SK-N-MC (cell line): ENCODE measurements at regions not wholly inside any gene's neighbourhood (a gene's known extent, or its start where the extent isn't known, plus 50 kb on each side); places are given as distances from the start of the nearest gene placed in this dataset.

Experiments
- DNase-seq: peaks from one replicate; pipeline ENCODE4 v3.0.0-alpha.2; 2011; ENCODE audit warnings: low read depth, low spot score
- H3K27ac ChIP-seq: fragments of 200-600 bp; sonication (generic); 2 replicates; pipeline ENCODE4 v1.5.1; 2016; ENCODE audit warnings: mixed run types
- H3K36me3 ChIP-seq: fragments of 200-600 bp; sonication (generic); 2 replicates; pipeline ENCODE4 v1.6.1; 2017; ENCODE audit warnings: antibody characterized with exemption, low read length, mixed read lengths; ENCODE audit not compliant: insufficient read depth
- H3K4me3 ChIP-seq: fragments of 200-600 bp; sonication (generic); 2 replicates; pipeline ENCODE4 v1.5.1; 2016
- H3K9ac ChIP-seq: fragments of 200-600 bp; sonication (generic); 2 replicates; pipeline ENCODE4 v1.8.0; 2017; ENCODE audit warnings: mixed run types, mixed read lengths; ENCODE audit not compliant: insufficient read length
- H3K9me3 ChIP-seq: fragments of 200-600 bp; sonication (generic); 2 replicates; pipeline ENCODE4 v1.6.1; 2017; ENCODE audit warnings: low read depth, mild to moderate bottlenecking, antibody characterized with exemption, low read length, moderate library complexity, mixed read lengths
- EZH2 ChIP-seq: fragments of 200-600 bp; sonication (generic); IDR thresholded peaks from one replicate; pipeline ENCODE4 v1.6.1; 2017; ENCODE audit warnings: antibody characterized with exemption
- FOXP2 ChIP-seq: optimal IDR thresholded peaks from 2 replicates; pipeline ENCODE3; 2011; ENCODE audit warnings: mild to moderate bottlenecking, moderate library complexity; ENCODE audit not compliant: insufficient read depth; ENCODE audit errors: extremely low read length, control extremely low read depth
- POLR2AphosphoS5 ChIP-seq: IDR thresholded peaks from 2 replicates; pipeline ENCODE4 v1.6.1; 2012; ENCODE audit warnings: mild to moderate bottlenecking, low read depth, low read length, borderline replicate concordance

DNA sequence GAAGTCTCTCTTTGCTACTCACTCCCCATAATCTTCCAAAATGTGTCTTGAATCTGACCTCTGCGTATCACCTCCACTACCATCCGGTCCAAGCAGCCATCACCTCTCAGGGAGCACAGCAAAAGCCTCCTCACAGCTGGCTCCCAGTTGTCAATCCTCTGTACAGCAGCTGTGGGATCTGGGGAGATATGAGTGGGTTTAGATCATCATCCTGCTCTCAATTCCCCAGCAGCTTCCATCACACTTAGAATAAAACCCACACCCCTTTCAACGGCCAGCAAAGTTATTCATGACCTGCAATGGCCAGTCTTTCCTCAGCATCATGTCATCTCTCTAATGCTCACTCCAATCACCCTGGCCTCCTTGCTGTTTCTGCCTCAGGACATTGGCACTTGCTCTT lies 261.6 kb downstream of the PAX3 start:
- no peak overlapping the region for H3K4me3 ChIP-seq
- H3K27ac ChIP-seq: no peak overlapping the region
- no peak for DNase-seq
- no peaks in the 10 kb centered on the region for H3K9me3 ChIP-seq
- TF ChIP-seq EZH2 (no peak), POLR2AphosphoS5 (no peak), FOXP2 (no peak)
- no peaks in the 10 kb centered on the region for H3K36me3 ChIP-seq
- no peak overlapping the region for H3K9ac ChIP-seq

- no peak for DNase-seq
- no peak overlapping the region for H3K4me3 ChIP-seq
- no peaks in the 10 kb centered on the region for H3K9me3 ChIP-seq
- H3K36me3 ChIP-seq: no peaks in the 10 kb centered on the region
- no peak overlapping the region for H3K27ac ChIP-seq
- TF ChIP-seq EZH2 (no peak), FOXP2 (no peak), POLR2AphosphoS5 (no peak)
- H3K9ac ChIP-seq: no peak overlapping the region
Observed at GRCh38 chr2:222034058-222034457, 264.7 kb downstream of the PAX3 start.

DNA sequence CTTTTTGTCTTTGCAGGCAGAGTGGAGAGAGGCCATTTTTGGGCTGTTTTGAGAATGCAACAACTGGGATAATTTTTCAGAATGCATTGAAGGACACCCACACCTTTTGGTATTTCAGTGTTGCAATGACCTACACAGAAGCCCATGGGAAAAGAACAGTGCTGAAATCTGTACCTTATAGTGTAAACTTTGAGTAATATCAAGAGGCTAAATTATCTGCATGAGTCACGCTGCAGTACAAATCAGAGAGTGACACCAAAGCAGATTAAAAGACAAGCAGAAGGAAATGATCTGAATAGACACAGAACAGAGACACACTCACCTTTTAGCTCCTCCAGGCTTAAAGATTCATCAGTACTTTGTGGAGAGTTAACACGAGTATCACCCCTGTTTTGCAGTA lies 265.3 kb downstream of the PAX3 start:
- DNase-seq: no peak
- no peak for TF ChIP-seq POLR2AphosphoS5
- TF ChIP-seq EZH2: no peak
- TF ChIP-seq FOXP2: no peak
- no peak overlapping the region for H3K4me3 ChIP-seq
- H3K9me3 ChIP-seq: no peaks in the 10 kb centered on the region
- no peak overlapping the region for H3K9ac ChIP-seq
- H3K27ac ChIP-seq: no peak overlapping the region
- H3K36me3 ChIP-seq: no peaks in the 10 kb centered on the region

GRCh38 chr2:222025881-222026271 lies 272.9 kb downstream of the PAX3 start:
- Histone ChIP-seq H3K4me3 (no peak overlapping the region), H3K9me3 (no peaks in the 10 kb centered on the region), H3K27ac (no peak overlapping the region), H3K9ac (no peak overlapping the region), H3K36me3 (no peaks in the 10 kb centered on the region)
- no peak for TF ChIP-seq FOXP2
- no peak for TF ChIP-seq EZH2
- TF ChIP-seq POLR2AphosphoS5: no peak
- no peak for DNase-seq

- no peak overlapping the region for H3K27ac ChIP-seq
- peak overlapping the region; percentile 31 for H3K4me3 ChIP-seq
- no peaks in the 10 kb centered on the region for H3K36me3 ChIP-seq
- DNase-seq: peak; percentile 70
- TF ChIP-seq POLR2AphosphoS5 (no peak), FOXP2 (no peak), EZH2 (no peak)
- H3K9me3 ChIP-seq: no peaks in the 10 kb centered on the region
- no peak overlapping the region for H3K9ac ChIP-seq
Observed at GRCh38 chr2:222024932-222025880, 273.6 kb downstream of the PAX3 start.

GRCh38 chr2:222017252-222017850 lies 281.4 kb downstream of the PAX3 start:
- Histone ChIP-seq H3K27ac (no peak overlapping the region), H3K9ac (no peak overlapping the region), H3K9me3 (no peaks in the 10 kb centered on the region), H3K4me3 (no peak overlapping the region), H3K36me3 (no peaks in the 10 kb centered on the region)
- TF ChIP-seq EZH2: no peak
- peak; percentile 71 for TF ChIP-seq FOXP2
- TF ChIP-seq POLR2AphosphoS5: peak; percentile 50; the same call in 1 of the 2 replicates
- peak; percentile 67 for DNase-seq

GRCh38 chr2:222013889-222014288 lies 284.9 kb downstream of the PAX3 start:
- Histone ChIP-seq H3K27ac (no peak overlapping the region), H3K36me3 (no peaks in the 10 kb centered on the region), H3K4me3 (no peak overlapping the region), H3K9me3 (no peaks in the 10 kb centered on the region), H3K9ac (no peak overlapping the region)
- DNase-seq: no peak
- no peak for TF ChIP-seq EZH2
- TF ChIP-seq FOXP2: no peak
- no peak for TF ChIP-seq POLR2AphosphoS5

DNA sequence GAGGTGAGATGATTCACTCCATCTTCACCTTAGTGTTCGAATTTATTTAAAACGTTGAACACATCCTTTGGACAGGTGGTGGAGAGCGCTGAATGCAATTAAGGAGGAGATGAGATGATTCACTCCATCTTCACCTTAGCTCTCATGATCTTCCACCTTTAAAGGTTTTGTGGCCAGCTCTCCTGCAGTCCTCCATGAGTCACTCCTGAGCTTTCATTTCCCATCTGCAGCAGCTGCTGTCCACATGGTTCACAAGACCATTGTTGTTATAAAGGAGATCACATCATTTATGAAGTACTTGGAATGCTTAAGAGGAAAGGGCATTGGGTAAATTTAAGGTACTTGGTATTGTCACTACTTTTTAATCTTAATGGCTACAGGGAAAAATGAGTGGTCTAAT lies 298.5 kb downstream of the PAX3 start:
- no peak overlapping the region for H3K4me3 ChIP-seq
- no peak overlapping the region for H3K27ac ChIP-seq
- no peak overlapping the region for H3K9ac ChIP-seq
- no peaks in the 10 kb centered on the region for H3K9me3 ChIP-seq
- no peak for DNase-seq
- H3K36me3 ChIP-seq: no peaks in the 10 kb centered on the region
- no peak for TF ChIP-seq EZH2
- no peak for TF ChIP-seq POLR2AphosphoS5
- no peak for TF ChIP-seq FOXP2
